ENCODE measurements at regions not wholly inside any gene's neighbourhood (a gene's known extent, or its start where the extent isn't known, plus 50 kb on each side); places are given as distances from the start of the nearest gene placed in this dataset.

DNA sequence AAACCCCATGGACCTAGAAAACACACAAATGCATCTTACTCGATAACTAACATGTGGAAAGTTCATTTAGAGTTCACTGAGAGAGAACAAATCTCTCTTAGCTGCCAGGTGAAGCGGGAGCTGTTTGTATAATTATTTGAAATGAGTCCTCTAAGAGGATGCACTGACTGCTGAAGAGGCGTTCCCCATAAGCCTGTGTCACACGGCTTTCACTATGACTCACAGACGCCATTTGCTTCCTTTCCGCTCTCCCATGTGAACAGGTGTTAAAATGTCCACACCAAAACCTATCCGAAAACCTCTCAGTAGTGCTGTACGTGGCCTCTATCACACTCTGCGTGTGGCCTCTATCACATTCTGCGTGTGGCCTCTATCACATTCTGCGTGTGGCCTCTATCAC is 101.8 kb downstream of the SOX1 start:
- TF ChIP-seq, protein P1, sequence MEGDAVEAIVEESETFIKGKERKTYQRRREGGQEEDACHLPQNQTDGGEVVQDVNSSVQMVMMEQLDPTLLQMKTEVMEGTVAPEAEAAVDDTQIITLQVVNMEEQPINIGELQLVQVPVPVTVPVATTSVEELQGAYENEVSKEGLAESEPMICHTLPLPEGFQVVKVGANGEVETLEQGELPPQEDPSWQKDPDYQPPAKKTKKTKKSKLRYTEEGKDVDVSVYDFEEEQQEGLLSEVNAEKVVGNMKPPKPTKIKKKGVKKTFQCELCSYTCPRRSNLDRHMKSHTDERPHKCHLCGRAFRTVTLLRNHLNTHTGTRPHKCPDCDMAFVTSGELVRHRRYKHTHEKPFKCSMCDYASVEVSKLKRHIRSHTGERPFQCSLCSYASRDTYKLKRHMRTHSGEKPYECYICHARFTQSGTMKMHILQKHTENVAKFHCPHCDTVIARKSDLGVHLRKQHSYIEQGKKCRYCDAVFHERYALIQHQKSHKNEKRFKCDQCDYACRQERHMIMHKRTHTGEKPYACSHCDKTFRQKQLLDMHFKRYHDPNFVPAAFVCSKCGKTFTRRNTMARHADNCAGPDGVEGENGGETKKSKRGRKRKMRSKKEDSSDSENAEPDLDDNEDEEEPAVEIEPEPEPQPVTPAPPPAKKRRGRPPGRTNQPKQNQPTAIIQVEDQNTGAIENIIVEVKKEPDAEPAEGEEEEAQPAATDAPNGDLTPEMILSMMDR (conservative IDR thresholded peaks at IDR 0.05; ENCODE audit: low read depth in 2 of 2) = no peak
- TF ChIP-seq, protein P2, sequence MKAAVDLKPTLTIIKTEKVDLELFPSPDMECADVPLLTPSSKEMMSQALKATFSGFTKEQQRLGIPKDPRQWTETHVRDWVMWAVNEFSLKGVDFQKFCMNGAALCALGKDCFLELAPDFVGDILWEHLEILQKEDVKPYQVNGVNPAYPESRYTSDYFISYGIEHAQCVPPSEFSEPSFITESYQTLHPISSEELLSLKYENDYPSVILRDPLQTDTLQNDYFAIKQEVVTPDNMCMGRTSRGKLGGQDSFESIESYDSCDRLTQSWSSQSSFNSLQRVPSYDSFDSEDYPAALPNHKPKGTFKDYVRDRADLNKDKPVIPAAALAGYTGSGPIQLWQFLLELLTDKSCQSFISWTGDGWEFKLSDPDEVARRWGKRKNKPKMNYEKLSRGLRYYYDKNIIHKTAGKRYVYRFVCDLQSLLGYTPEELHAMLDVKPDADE (IDR thresholded peaks at IDR 0.05) = no peak
- TF ChIP-seq EZH2 (IDR thresholded peaks at IDR 0.05; ENCODE audit: low read depth, unreplicated experiment) (no peak), CREB1 (CRISPR knock-in tag; IDR thresholded peaks at IDR 0.05; ENCODE audit: low read depth) (no peak), POLR2AphosphoS5 (IDR thresholded peaks at IDR 0.05; ENCODE audit: low read depth) (no peak)

Data from GM23338 (cell line).